Activated T-cell treated with anti-CD3 and anti-CD28 coated beads, Interleukin-2, amount 50 U/mL, for 24 hours (primary cell): ENCODE measurements at regions not wholly inside any gene's neighbourhood (a gene's known extent, or its start where the extent isn't known, plus 50 kb on each side); places are given as distances from the start of the nearest gene placed in this dataset.
"Not testable (repeated sequence)": the region's sequence is repeated elsewhere in the genome, so short reads cannot be mapped to it uniquely, and the experiment has no call there.

Experiments
- DNase-seq: peaks from one replicate; pipeline ENCODE4 v3.0.0-alpha.2; 2020
- H3K27ac Mint-ChIP-seq: 2 replicates; pipeline ENCODE4 v1.8.0; 2020; ENCODE audit warnings: mild to moderate bottlenecking, mixed read lengths
- H3K27me3 Mint-ChIP-seq: 2 replicates; pipeline ENCODE4 v1.8.0; 2020; ENCODE audit warnings: mixed read lengths
- H3K36me3 Mint-ChIP-seq: 2 replicates; pipeline ENCODE4 v1.8.0; 2020; ENCODE audit warnings: low read depth, mixed read lengths
- H3K4me1 Mint-ChIP-seq: 2 replicates; pipeline ENCODE4 v1.8.0; 2020; ENCODE audit warnings: low read depth, mixed read lengths
- H3K4me3 Mint-ChIP-seq: 2 replicates; pipeline ENCODE4 v1.8.0; 2020; ENCODE audit warnings: mild to moderate bottlenecking, moderate library complexity, mixed read lengths
- H3K9me3 Mint-ChIP-seq: 2 replicates; pipeline ENCODE4 v1.8.0; 2020; ENCODE audit warnings: mixed read lengths

DNA sequence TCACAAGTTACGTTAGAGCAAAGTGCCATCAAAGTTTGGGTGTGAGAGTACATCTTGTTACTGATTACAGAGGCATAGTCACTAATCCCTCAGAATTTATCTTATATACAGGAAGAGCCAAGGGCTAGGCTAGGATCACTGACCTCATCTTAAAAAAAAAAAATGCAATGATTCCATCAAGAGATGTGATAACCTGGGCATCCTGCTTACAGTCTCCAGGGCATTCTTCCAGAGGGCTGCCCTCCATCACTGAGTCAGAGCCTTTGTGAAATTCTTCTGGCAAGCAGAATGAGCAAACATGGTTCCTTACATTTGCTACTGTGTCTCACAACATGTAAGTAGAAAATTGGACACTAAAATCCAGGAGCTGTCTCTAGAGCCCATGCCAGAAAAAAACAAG is 410.6 kb downstream of the ZFHX3 start:
- Mint-ChIP-seq H3K27ac (no peak overlapping the region), H3K27me3 (no peaks in the 10 kb centered on the region), H3K9me3 (peaks cover 12% of the 10 kb centered on the region), H3K36me3 (peaks cover 3% of the 10 kb centered on the region), H3K4me1 (no peaks in the 10 kb centered on the region), H3K4me3 (no peak overlapping the region)
- no peak for DNase-seq

DNA sequence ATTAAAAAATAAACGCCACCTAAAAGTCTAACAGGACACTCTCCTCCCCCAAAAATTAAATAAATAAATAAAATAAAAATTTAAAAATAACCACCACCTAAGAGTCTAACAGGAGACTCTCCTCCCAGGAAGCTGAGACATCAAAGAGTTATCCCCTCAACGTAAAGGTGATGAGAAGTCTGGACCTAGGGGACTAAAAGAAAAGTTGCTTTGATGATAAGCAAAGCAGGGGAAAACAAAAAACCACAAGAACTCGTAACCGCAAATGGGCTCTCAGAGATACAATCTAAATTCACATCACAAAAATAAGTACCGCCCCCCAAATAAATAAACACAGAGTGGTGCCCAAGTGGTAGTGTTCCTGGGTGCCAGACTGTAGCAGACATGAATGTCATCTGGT is 412.2 kb downstream of the ZFHX3 start:
- no peak overlapping the region for H3K27ac Mint-ChIP-seq
- H3K4me3 Mint-ChIP-seq = no peak overlapping the region
- H3K36me3 Mint-ChIP-seq = peaks cover 3% of the 10 kb centered on the region
- DNase-seq = no peak
- no peaks in the 10 kb centered on the region for H3K27me3 Mint-ChIP-seq
- H3K9me3 Mint-ChIP-seq = peaks cover 9% of the 10 kb centered on the region
- H3K4me1 Mint-ChIP-seq = no peaks in the 10 kb centered on the region

DNA sequence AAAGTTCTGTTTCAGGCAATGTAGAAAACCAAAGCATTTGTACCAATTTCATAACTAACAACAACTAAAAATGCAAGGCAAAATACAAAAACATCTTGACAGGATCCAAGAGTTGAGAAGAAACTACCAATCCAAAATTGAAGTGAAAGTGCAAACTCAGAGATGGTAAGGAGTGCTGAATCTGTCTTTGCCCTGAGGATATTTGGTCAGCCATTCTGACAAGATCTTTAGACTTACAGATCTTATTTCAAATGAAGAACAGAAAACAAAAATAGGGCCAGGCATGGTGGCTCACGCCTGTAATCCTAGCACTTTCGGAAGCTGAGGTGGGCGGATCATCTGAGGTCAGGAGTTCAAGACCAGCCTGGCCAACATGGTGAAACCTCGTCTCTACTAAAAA is 412.8 kb downstream of the ZFHX3 start:
- H3K27me3 Mint-ChIP-seq = no peaks in the 10 kb centered on the region
- H3K9me3 Mint-ChIP-seq = peaks cover 8% of the 10 kb centered on the region
- H3K4me3 Mint-ChIP-seq = no peak overlapping the region

DNA sequence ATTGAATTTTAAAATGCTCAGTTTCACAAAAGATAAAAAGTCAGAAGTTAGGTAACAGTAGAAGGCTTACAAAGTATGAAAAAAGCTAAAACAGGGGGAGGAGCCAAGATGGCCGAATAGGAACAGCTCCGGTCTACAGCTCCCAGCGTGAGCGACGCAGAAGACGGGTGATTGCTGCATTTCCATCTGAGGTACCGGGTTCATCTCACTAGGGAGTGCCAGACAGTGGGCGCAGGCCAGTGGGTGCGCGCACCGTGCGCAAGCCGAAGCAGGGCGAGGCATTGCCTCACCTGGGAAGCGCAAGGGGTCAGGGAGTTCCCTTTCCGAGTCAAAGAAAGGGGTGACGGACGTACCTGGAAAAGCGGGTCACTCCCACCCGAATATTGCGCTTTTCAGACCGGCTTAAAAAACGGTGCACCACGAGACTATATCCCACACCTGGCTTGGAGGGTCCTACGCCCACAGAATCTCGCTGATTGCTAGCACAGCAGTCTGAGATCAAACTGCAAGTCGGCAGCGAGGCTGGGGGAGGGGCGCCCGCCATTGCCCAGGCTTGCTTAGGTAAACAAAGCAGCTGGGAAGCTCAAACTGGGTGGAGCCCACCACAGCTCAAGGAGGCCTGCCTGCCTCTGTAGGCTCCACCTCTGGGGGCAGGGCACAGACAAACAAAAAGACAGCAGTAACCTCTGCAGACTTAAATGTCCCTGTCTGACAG is 420.6 kb downstream of the ZFHX3 start:
- H3K4me3 Mint-ChIP-seq = peak overlapping the region; percentile 9
- not testable (repeated sequence) for H3K4me1 Mint-ChIP-seq, H3K27me3 Mint-ChIP-seq, DNase-seq, H3K9me3 Mint-ChIP-seq, H3K27ac Mint-ChIP-seq, H3K36me3 Mint-ChIP-seq

More for the DNA sequence above, 412.8 kb downstream of the ZFHX3 start:
- no peak for DNase-seq
- H3K27ac Mint-ChIP-seq = no peak overlapping the region
- peaks cover 3% of the 10 kb centered on the region for H3K36me3 Mint-ChIP-seq
- no peaks in the 10 kb centered on the region for H3K4me1 Mint-ChIP-seq

DNA sequence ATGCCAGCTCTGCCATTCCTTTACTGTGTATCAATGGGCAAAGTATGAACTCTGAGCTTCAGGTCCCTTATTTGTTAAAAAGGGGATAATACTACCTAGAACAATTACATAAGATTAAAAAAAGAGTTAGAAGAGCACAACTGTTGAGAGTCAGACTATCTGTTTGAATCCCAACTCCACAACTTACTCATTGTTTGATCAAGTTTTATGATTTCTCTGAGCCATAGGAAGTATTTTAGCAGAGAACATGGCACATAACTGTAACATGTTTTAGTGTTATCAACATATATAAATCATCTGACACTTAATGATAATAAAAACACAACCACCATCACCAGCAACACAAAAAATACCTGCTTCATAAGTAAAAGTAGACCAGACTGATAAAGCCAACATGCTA is 421.3 kb downstream of the ZFHX3 start:
- no peak overlapping the region for H3K4me3 Mint-ChIP-seq
- no peaks in the 10 kb centered on the region for H3K27me3 Mint-ChIP-seq
- DNase-seq = no peak
- H3K9me3 Mint-ChIP-seq = peaks cover 9% of the 10 kb centered on the region
- peaks cover 2% of the 10 kb centered on the region for H3K36me3 Mint-ChIP-seq
- H3K27ac Mint-ChIP-seq = no peak overlapping the region
- no peaks in the 10 kb centered on the region for H3K4me1 Mint-ChIP-seq

DNA sequence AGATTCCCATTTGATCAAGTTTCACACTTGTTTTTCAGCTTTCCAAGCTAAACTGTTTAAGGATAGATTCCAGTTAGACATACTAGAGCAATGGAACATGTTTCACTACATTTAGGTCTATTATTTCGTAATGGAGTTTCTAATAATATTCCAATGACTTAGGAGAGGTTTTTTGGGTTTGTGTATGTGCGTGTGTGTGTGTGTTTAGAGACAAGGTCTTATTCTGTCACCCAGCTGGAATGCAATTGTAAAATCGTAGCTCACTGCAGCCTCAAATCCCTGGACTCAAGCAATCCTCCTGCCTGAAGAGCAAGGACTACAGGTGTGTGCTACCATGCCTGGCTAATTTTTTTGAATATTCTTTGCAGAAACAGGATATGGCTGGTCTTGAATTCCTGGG is 426.3 kb downstream of the ZFHX3 start:
- Mint-ChIP-seq H3K36me3 (no peaks in the 10 kb centered on the region), H3K4me1 (no peaks in the 10 kb centered on the region), H3K9me3 (peaks cover 4% of the 10 kb centered on the region), H3K27ac (no peak overlapping the region), H3K27me3 (no peaks in the 10 kb centered on the region), H3K4me3 (no peak overlapping the region)
- no peak for DNase-seq

DNA sequence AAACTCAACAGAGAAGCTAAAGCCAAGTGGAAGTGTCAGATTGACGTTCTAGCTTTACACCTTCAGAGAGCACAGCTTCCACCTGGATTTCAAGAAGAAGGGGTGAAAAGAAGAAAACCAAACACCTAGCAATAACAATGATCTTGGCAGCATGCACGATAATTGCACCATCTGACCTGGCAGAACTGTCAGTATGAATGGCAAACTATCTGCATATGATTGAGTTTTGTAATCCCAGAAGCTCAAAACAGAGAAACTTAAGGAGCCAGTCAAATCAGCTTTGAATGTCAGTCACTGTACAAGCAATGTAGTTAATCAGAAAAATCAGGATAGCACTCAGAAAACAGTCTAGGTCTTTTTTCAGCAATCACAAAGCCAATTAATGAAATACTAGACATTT is 427.1 kb downstream of the ZFHX3 start:
- Mint-ChIP-seq H3K27me3 (no peaks in the 10 kb centered on the region), H3K9me3 (peaks cover 2% of the 10 kb centered on the region), H3K27ac (no peak overlapping the region), H3K4me3 (no peak overlapping the region), H3K36me3 (no peaks in the 10 kb centered on the region), H3K4me1 (no peaks in the 10 kb centered on the region)
- no peak for DNase-seq

DNA sequence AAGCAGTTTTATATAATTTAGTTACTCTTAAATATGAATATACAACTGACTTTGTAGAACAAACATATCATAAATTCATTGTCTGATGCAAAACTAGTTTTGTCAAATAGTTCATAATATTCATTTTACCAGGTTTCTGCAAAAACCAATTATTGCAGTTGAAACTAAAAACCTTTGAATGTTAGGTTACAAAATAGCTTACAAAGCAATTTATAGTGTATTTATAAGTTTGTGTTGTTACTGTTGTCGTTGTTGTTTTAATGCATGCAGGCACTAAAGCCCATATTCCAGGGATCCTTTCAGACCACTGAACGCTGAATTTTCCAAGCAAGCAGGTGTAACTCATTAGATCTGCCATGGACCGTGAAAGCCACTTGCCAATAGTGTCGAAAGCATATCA is 427.6 kb downstream of the ZFHX3 start:
- H3K27ac Mint-ChIP-seq = no peak overlapping the region
- no peaks in the 10 kb centered on the region for H3K36me3 Mint-ChIP-seq
- no peaks in the 10 kb centered on the region for H3K27me3 Mint-ChIP-seq
- peaks cover 2% of the 10 kb centered on the region for H3K9me3 Mint-ChIP-seq
- no peak overlapping the region for H3K4me3 Mint-ChIP-seq
- H3K4me1 Mint-ChIP-seq = no peaks in the 10 kb centered on the region
- DNase-seq = no peak

DNA sequence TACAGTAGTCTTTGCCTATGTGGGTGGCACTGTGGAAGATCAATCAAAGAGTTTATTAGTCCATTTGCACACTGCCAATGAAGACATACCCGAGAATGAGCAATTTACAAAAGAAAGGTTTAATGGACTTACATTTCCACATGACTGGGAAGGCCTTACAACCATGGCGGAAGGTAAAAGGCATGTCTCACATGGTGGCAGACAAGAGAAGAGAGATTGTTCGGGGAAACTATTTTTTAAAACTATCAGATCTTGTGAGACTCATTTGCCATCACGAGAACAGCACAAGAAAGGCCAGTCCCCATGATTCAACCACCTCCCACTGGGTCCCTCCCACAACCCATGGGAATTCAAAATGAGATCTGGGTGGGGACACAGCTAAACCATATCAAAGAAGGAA is 432.1 kb downstream of the ZFHX3 start:
- Mint-ChIP-seq H3K9me3 (peaks cover 2% of the 10 kb centered on the region), H3K36me3 (no peaks in the 10 kb centered on the region), H3K4me3 (no peak overlapping the region), H3K27me3 (no peaks in the 10 kb centered on the region), H3K27ac (no peak overlapping the region), H3K4me1 (no peaks in the 10 kb centered on the region)
- DNase-seq = no peak

DNA sequence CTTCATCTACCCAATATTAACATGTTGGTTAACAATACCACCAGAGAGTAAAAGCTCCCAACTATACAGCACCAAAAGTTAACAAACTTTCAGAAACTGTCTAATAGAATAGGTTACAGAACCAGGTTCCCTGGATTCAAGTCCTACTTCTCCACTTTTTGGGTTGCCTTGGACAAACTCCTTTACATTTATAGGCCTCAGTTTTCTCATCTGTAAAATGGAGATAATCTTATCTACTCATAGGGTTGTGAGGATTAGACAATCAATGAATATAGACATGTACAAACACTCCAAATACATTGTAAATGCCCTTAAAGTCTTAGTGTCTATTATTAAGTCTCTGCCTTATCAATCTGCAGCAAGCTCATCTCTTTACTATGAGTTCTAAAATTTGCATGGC is 435.2 kb downstream of the ZFHX3 start:
- Mint-ChIP-seq H3K9me3 (peaks cover 2% of the 10 kb centered on the region), H3K36me3 (no peaks in the 10 kb centered on the region), H3K4me3 (no peak overlapping the region), H3K27me3 (no peaks in the 10 kb centered on the region), H3K4me1 (no peaks in the 10 kb centered on the region), H3K27ac (no peak overlapping the region)
- no peak for DNase-seq

DNA sequence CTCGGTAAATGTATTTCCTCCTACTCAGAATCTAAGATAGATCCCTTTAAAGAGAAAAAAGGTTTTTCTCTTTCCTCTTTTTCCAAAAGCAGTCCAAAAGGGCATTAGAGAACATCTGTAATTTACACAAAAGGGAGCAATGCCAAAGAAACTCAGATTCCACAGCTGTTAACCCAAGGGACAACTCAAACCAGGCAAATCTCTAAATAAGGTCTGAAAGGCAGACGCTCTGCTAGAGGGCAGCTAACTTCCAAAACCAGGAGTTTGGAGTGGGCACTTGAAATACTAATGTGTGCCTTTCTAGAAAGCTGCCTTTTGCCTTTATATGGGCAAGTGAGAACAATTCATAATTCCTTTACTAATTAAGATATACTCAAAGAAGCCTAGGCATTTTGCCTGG is 435.7 kb downstream of the ZFHX3 start:
- Mint-ChIP-seq H3K4me3 (no peak overlapping the region), H3K27ac (no peak overlapping the region), H3K27me3 (no peaks in the 10 kb centered on the region), H3K9me3 (peaks cover 2% of the 10 kb centered on the region), H3K36me3 (no peaks in the 10 kb centered on the region), H3K4me1 (no peaks in the 10 kb centered on the region)
- no peak for DNase-seq

DNA sequence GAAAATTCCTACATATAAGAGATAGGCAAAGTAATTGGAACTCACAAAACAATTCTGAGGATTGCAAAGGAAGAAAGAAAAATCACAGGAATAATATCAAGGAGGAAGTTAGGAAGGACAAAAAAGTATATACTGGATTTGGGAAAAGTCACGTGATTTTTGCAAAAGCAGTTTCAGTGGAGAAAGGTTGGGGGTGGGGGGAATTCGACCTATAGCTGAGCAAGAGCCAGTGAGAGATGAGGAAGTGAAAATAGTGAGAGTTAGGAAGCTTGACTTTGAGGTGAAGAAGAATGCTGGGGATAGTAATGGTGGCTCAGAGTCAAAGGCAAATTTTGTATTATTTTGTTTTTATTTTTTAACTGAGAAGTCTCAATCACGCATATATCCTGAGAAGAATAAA is 438.0 kb upstream of the PMFBP1 start:
- Mint-ChIP-seq H3K36me3 (no peaks in the 10 kb centered on the region), H3K4me3 (no peak overlapping the region), H3K4me1 (no peaks in the 10 kb centered on the region), H3K9me3 (peaks cover 3% of the 10 kb centered on the region), H3K27ac (no peak overlapping the region), H3K27me3 (no peaks in the 10 kb centered on the region)
- DNase-seq = no peak

DNA sequence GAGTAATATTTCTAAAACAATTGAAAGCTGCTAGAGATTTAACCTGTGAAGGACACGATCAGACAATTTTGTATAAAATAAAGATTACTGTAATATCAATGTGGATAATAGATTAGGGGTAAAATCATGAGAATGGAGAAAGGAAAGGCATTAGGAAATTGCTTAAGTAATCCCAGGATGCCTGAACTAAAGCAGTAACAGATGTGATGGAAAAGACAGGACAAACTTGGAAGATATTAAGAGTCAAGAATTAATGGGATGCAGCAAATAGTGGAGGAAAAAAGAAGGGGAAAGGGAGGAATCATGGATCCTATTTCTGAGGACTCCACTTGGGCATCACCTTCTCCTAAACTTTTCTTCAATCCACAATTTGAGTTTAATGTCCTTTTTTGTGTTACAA is 437.1 kb upstream of the PMFBP1 start:
- DNase-seq = no peak
- no peak overlapping the region for H3K4me3 Mint-ChIP-seq
- no peak overlapping the region for H3K27ac Mint-ChIP-seq
- no peaks in the 10 kb centered on the region for H3K27me3 Mint-ChIP-seq
- H3K9me3 Mint-ChIP-seq = peaks cover 3% of the 10 kb centered on the region
- no peaks in the 10 kb centered on the region for H3K4me1 Mint-ChIP-seq
- H3K36me3 Mint-ChIP-seq = peaks cover 1% of the 10 kb centered on the region

DNA sequence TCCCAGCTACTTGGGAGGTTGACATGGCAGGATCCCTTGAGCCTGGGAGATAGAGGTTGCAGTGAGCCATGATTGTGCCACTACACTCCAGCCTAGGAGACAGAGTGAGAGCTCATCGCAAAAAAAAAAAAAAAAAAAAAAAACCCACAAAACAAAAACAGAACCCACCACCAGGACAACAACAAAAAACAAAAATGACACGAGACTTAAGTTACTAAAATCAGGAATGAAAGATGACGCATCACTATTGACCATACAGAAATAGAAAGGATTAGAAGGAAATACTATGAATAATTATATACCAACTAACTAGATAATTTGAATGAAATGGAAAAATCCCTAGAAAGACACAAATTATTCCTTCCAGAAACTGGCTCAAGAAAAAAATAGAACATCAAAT is 432.4 kb upstream of the PMFBP1 start:
- H3K27me3 Mint-ChIP-seq = no peaks in the 10 kb centered on the region
- H3K27ac Mint-ChIP-seq = no peak overlapping the region
- DNase-seq = no peak
- no peak overlapping the region for H3K4me3 Mint-ChIP-seq
- H3K9me3 Mint-ChIP-seq = peaks cover 5% of the 10 kb centered on the region
- peaks cover 3% of the 10 kb centered on the region for H3K36me3 Mint-ChIP-seq
- no peaks in the 10 kb centered on the region for H3K4me1 Mint-ChIP-seq

DNA sequence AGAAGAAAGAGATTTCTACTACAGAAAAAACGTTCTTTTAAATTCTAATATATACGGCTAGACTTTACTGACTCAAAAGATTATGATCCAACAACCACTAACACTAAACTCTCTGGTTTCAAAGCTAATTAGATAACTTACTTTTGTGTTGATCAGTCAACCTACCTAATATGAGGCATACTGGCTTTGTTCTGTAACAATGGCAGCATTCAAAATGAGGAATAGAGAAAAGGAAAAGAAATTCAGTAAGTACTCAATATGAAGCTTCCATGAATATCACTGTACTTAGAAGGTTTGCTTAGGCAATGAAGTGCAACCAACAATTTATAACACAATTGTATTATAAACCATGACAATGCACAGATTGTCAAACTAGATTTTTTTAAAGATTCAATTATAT is 430.5 kb upstream of the PMFBP1 start:
- peaks cover 3% of the 10 kb centered on the region for H3K36me3 Mint-ChIP-seq
- no peaks in the 10 kb centered on the region for H3K4me1 Mint-ChIP-seq
- DNase-seq = no peak
- no peak overlapping the region for H3K4me3 Mint-ChIP-seq
- H3K27me3 Mint-ChIP-seq = no peaks in the 10 kb centered on the region
- peaks cover 5% of the 10 kb centered on the region for H3K9me3 Mint-ChIP-seq
- H3K27ac Mint-ChIP-seq = no peak overlapping the region

DNA sequence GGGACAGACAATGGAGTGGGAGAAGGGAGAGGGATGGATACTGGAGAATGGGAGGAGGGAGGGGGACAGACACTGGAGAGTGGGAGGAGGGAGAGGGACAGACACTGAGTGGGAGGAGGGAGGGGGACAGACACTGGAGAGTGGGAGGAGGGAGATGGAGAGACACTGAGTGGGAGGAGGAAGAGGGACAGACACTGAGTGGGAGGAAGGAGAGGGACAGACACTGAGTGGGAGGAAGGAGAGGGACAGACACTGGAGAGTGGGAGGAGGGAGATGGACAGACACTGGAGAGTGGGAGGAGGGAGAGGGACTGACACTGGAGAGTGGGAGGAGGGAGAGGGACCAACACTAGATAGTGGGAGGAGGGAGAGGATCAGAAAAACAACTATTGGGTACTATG is 426.7 kb upstream of the PMFBP1 start:
- Mint-ChIP-seq H3K36me3 (peaks cover 1% of the 10 kb centered on the region), H3K9me3 (peaks cover 2% of the 10 kb centered on the region), H3K27ac (no peak overlapping the region), H3K27me3 (no peaks in the 10 kb centered on the region), H3K4me3 (no peak overlapping the region), H3K4me1 (no peaks in the 10 kb centered on the region)
- no peak for DNase-seq
